Superior temporal gyrus (tissue), 1 donor: ENCODE measurements at regions not wholly inside any gene's neighbourhood (a gene's known extent, or its start where the extent isn't known, plus 50 kb on each side); places are given as distances from the start of the nearest gene placed in this dataset.
"Not testable (repeated sequence)": the region's sequence is repeated elsewhere in the genome, so short reads cannot be mapped to it uniquely, and the experiment has no call there.

Source experiments
- DNase-seq: peaks from one replicate; pipeline ENCODE4 v3.0.0-alpha.2; 2016; ENCODE audit errors: extremely low spot score

DNA sequence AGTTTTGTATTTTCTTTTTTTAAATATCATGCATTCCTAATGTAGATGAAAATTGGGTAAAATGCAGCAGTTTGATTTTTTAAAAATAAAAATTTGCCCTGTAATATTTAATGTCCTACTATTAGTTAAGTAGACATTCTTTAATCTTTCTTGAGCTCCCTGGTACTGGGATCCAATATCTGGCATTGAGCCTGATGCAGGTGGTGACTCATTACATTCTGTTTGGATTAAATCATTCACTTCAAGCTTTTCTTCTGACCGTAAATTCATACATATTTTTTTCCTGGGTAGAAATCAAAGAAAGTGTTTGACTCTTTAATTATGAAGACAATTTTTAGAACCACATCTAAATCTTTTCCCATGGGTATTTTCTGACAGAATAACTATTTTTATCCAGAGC lies 768.8 kb upstream of the SLC35B3 start:
- DNase-seq: no peak

DNA sequence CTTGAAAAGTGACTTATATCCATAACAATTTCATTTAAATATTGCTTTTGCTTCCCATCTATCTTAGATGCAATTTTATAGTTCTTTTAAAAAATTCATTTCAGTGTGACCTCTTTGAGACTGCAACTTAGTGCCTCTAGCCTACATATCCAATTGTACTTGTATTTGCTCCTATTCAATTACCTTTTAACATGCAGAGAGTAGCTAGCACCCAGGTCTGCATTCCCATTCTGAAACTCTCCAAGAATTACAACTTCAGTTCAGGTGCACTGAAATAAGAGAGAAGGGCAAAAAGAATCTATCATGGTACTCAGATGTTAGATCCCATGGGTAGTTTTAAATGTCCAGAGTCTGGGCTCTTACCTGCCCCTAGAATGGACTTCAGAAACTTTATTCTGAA lies 765.4 kb upstream of the SLC35B3 start:
- no peak for DNase-seq

DNA sequence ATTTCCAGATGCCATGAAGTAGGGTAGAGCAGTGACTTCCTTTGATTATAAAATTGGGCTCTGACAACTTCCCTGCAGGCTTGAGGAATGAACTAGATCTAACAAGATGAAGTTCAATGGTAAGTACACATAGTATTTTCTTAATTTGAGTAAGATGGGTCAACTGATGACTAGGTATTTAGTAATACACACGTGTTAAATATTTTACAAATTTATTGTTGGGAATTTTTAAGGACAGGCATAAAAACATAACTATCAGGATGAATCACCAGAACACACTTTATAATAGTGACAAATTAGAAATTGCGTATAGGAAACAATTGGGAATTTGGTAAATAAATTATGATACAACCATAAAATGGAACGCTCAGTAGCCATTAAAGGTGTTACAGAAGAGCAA lies 762.4 kb upstream of the SLC35B3 start:
- no peak for DNase-seq

DNA sequence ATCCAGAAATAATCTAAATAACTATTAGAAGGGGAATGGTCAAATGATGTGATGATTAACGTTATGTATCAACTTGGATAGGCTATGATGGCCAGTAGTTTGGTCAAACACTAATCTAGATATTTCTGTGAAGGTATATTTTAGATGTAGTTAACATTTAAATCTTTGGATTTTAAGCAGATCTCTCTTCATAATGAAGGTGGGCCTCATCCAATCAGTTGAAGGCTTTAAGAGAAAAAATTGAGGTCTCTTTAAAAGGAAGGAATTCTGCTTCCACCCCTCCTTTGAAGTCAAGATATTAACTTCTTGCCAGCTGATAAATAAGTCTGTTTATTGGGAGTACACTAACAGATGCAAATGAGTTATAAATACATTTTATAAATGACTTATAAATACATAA lies 760.0 kb upstream of the SLC35B3 start:
- no peak for DNase-seq

DNA sequence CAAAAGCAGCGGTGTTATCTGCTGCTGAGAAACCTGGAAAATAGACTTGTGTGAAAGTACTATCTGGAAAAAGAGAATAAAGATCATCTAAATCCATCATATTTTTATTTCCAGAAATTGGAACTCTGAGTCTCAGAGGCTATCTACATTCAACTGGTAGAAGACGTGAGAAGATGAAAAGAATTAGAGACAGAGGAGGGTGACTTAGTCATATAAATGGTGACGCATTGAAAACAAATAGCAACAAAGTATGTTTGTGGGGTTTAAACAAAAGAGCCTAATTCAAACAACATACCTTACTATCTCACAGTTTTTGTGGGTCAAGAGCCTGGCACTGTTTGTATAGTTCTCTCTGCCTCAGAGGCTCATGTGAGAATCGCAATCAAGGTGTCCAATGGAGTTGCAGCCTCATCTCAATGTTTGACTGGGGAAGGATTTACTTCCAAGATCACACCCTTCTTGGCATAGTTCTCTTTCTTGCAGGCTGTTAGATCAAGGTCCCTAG lies 757.1 kb upstream of the SLC35B3 start:
- no peak for DNase-seq

DNA sequence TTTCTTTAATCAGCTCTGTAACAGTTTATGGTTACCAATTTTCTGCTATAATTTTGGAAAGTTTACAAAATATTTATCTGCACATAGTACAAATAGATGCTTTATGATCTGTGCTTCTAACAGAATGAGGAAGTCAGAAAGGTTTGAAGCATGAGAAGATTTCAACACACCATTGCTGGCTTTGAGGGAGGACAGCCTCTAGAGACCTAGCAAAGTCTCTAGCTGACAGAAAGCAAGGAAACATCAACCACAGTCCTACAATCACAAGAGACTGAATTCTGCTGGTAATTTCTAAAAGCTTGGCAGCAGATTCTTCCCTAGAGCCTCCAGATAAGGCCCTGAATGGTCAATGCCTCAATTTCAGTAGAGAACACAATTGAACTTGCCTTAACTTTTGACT lies 750.8 kb upstream of the SLC35B3 start:
- DNase-seq: no peak

DNA sequence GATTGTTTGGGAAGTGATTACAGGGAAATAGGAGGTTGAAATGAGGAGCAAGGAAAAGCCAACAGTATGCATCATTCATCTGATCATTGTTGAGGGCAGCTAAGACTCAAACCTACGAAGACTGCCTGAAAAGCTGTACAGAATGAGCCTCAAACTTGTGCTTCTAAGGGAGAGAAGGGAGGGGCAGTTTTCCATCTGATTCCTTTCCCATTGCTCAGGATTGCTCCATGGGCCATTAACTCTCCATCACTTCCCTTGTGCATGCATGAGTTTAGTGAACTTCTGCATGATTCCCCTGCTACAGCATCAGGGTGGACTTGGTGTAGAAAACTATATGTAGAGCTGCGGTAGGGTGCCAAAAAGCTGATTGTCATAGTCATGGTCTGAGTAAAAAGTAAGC lies 742.7 kb upstream of the SLC35B3 start:
- no peak for DNase-seq

DNA sequence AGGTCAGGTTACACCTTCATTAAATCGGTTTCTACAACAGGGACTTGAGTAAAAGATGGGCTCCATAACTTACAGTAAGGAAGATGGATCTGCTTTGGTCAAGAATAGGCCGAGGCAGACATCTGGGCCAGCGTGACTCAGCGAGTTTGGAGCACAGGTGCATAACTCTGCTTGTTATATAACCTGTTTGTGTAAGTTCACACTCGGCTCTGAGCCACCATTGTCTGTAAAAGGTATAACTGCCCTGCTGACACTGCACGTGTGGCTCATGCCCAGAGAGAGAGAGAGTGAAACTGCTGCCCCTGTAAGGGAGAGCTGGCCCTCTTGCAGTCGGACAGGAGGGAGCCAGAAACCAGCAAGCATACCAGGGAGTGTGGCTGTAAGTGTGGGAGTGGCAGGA lies 737.9 kb upstream of the SLC35B3 start:
- no peak for DNase-seq

DNA sequence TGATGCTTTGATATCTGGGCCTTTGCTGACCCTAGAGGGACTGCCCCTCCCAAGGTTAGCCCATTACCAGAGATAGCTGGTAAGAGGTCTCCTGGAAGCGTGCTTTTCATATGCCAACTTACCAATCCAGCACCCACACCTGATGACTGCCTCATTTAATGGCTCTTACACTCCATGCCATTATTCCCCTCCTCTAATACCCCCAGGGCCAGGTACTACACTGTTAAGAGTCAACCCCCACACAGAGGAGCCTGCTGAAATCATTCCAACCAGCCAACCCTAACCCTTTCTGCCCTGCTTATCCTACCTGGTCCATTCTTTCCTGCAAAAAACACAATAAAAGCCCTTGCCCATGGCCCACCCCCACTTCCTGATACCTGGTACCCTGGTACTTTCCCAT lies 736.8 kb upstream of the SLC35B3 start:
- DNase-seq: no peak

DNA sequence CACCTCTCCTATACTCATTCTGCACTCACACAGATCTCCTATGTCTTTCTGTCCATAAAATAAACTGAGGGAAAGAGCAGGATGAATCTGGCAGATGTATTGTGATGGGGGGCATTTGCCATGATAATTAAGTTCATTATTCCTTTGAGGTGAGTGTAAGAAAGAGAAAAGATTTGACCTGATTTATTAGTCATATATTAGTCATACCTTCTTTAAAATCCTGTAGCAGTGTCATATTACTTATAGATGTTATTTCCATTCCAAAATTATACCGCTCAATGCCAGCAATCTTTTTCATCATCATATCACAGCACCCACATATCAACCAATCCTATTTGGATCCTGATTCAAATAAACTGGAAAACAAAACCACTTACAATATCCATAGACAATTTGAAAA lies 733.3 kb upstream of the SLC35B3 start:
- no peak for DNase-seq

DNA sequence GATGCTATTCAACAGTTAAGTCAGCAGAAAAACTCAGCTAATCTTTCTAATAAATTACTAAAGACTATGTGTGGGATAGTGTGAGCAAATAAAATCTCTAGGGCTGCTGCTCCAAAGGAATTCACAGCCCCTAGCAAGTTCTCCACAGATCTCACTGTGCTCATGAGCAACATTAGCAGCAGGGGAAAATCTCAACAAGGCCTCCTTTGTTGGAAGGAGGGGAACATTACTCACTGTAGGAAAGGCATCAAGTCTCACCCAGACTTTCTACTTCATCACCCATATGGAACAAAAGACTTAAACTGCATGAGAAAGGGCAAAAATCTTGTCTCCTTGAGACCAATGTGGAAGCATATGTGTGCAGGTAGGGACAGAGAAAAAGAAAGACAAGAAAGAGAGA lies 726.4 kb upstream of the SLC35B3 start:
- no peak for DNase-seq

DNA sequence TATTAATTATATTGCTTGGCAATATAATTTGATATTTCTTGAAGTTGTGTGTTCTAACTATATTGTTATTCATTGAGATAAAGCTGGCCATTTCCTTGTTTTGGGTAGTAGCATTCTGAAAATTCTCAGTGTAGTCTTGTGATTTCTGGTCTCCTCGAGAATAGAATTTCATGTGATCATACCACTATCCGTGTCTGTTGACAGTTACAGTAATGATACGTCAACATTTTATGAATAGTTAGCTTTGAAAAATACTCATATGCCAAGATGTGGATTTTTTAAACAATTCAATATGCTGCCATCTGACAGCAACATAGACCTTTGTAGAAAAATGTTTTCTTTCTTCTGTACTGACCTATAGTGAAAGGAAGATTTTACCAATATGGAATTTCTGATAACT lies 723.7 kb upstream of the SLC35B3 start:
- DNase-seq: no peak

DNA sequence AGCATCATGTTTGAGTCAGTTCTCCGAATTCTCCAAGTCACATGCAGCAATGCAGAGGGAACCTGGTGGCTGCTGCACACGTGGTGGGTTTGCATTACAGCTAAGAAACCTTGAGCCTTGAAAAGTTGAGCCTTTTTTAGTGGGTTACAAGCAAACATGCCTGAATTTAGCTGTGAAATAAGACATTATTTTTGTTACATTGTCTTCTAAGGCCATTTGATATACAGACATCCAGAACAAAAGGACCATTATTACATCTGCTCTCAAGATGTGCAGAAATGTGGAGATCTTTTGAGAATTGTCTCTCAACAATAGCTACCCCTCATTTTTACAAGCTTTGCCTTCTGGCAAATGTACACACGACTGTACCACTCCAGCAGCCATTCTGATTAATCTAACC lies 720.5 kb upstream of the SLC35B3 start:
- DNase-seq: no peak

DNA sequence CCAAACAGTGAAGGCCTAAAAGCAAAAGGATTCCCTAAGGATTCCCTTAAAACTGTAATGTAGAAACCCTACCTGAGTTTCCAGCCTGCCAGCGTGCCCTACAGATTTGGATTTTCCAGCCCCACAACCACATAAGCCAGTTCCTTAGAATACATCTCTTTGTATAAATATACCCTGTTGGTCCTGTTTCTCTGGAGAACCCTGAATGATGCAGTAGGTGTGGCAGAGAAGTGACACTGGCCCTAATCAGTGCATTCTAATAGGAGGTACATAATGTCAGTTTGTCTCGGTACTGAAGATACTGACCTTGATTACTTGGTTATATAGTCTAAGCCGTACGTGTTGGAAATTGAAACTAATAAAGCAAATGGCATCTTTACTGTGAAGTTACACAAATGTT lies 707.8 kb upstream of the SLC35B3 start:
- no peak for DNase-seq

DNA sequence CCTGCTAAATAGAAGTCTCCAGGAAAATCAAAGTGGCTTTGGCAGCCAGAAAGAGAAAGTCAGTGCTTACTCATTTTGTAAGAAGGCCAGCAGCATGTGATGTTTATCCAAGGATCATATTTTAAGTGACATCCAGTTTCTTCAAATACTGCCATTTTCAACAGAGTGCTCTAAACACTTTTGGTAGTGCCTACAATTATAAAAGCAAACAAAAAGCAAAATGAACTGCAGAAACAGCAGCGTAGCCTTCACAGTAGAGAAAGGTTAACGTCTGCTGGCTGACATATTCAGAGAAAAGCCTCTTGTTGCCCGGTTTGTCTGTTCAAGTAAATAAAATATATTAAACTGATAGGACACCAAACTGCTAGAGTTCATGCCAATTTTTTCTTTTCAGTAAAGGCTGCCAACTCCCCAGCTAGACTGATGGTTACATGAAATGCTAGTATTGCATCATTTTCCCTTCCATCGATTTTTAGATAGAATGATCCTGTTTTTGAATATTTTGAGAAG lies 705.7 kb upstream of the SLC35B3 start:
- no peak for DNase-seq

DNA sequence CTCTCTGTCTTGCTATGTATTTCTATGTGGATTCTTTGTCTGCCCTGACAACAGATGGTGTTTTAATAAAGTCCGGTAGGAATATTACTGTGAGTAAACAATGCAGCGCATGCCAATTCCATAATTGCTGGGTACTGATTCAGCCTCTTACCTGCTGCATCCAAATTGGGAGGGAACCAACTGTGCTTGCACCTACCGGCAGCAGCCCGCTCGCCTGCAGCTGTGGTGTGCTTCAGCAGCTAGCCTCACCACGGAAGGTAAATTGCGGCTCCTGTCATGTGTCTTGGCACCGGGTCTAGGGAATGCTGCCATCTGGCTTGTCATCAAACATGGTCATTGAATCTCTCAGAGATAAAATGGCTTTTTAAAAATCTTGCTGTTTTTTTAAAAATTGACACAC lies 704.8 kb upstream of the SLC35B3 start:
- DNase-seq: no peak

DNA sequence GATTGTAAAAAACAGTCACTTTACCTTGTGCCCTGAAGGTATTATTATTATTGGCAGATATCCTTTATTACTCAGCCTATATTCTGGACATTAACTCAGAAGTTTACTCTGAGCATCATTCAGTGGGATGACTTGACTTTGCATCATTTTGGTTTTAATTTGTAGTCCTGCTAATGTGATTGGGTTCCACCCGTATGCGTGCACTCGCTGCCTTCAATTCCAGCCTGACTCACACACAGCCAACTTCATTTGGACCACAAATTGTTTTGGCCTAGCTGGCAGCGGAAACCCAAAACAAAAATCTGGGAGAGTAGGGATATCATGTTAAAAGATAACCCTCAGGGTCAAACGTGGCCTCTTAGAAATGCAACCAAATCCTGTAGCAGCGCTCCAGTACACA lies 704.4 kb upstream of the SLC35B3 start:
- DNase-seq: no peak

DNA sequence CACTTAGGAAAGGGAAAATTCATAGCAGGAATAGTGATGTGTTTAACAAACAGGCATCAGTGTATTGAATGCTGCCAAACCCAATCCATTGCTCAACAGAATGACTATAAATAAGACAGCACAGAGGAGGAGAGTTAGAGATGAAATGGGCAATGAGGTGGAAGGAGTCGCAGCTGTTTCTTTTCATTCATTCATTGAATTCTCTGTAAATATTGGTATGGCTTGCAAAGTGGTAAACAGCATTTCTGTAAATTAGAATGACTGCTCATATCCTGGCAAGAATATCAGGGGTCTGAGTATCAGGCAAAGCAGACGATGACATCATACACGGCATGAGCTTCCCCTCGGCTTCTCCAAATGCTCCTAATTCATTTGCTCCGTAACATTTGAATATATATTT lies 703.6 kb upstream of the SLC35B3 start:
- no peak for DNase-seq

DNA sequence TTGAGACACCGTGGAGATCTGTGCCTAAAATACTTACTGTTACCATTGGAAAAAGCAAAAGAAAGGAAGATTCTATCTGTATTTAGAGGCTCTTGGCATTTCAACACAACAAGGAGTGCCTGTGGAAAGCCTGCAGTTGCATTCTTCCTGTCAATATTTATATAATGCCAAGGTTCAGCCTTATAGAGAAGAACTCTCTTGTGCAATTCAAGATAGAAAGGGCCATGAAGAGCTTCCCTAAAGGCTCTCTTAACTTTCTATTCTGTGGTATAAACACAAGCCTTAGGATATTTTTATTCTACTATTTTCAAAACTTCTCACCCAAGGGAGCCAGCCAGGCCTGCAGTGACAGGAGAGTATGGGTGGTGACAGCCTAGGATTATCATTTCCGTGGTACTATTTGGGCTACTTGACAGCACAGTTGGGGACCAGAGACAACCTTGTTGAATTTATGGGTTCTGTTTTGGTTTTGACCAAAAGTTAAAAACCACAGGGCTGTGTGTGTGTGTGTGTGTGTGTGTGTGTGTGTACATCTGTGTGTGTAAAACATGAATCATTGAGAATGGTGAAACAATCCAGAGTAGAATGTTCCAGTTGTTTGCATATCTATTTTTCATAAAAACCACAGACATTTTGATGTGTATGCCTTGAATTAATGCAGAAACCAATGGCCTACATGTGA lies 700.9 kb upstream of the SLC35B3 start:
- no peak for DNase-seq

DNA sequence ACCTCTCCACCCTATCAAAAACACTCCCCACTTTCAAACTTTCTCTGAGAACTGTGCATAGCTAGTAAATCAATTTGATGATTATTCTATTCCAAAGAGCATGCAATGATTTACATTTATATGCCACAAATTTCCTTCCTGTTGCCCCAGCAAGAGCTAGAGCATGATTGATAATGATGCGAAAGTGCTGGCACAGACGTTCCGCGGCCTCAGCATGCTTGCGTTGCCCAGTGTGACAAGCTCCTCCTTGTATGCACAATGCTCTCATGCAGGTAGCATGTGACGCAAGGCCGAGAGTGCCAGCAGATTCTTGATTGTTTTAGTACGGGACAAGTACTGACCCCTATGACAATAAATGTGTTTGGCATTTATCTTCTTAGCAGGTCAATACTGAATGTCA lies 696.3 kb upstream of the SLC35B3 start:
- DNase-seq: no peak

DNA sequence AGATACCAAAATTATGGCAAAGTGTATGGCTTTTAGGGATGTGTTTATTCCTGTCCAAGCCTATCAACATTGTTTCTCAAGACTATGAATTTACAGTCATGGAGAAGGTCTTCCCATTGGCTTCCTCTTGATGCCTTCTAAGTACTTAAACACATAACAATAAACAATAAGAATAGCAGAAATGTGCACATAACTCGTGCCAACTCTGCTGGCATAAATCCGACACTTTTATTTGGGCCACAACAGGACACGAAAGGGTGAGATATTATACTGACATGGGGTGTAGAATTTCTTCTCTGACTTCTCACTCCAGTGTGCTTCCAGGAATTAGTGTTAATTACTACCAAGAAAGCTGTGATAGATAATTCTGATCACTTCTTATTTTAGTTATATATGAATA lies 695.9 kb upstream of the SLC35B3 start:
- no peak for DNase-seq

DNA sequence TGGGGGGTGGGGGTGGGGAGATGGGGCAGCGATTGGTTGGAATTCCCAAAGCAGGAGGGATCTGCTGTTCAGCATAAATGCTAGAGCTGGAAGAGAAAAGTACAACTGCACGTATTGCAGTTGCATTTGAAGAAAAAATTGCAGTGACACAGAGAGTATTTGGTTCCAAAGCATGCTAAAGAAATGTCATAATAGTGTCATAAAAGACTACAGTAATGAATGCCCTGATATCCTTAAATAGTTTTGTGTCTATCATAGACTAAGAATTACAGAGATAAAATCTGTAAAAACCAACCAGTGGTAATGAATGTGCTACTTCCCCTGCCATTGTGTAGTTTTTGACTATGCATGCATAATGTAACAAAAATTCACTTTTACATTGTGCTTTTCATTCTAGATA lies 693.6 kb upstream of the SLC35B3 start:
- no peak for DNase-seq

DNA sequence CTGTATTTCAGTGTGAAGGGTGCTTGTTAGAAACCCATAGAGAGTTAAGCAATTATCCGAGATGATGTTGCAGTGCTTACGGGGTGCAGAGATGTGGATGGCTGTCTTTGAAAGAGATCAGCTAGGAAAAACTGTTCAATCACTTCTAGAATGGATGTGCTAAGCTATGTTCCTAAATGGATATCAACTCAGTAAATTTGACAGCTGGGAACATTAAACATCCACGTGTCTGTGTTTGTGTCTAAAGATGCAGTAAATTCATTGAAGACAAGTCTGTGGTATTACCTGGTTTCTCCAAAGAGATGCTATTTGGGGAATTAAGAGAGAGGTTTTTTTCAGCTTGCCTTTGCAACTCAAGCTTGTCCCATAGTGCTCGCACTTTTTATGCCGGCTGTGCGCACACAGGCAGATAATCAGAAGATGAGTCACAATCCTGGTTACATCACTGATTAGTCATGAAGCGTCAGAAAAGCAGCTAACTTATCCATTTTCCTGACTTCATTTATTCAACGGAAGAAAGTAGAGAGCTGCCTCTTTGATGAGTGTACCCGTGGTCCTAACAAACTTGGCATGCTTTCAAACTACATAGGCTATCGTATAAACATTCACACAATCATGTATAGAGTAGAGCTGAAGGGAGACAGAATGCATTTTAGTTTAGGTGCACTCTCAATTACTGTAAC lies 691.7 kb upstream of the SLC35B3 start:
- peak; percentile 41 for DNase-seq

DNA sequence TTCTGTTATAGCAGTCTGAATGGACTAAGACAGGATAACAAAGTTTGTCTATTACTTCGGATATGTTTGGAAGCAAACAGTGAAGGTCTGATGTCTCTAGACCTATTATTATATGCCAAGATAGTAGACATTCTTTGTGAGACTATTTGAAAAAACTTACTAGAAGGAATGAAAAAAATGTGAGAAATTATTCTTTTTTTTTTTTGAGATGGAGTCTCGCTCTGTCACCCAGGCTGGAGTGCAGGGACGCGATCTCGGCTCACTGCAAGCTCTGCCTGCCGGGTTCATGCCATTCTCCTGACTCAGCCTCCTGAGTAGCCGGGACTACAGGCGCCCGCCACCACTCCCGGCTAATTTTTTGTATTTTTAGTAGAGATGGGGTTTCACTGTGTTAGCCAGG lies 690.7 kb upstream of the SLC35B3 start:
- not testable (repeated sequence) for DNase-seq
